Progenitor cell of endocrine pancreas (in vitro differentiated cells): ENCODE measurements at regions not wholly inside any gene's neighbourhood (a gene's known extent, or its start where the extent isn't known, plus 50 kb on each side); places are given as distances from the start of the nearest gene placed in this dataset.

Source experiments
- DNase-seq: peaks from one replicate; pipeline ENCODE4 v3.0.0; 2021; ENCODE audit warnings: low spot score; ENCODE audit not compliant: unreplicated experiment
- H3K27ac Mint-ChIP-seq: 2 replicates; pipeline ENCODE4 v1.8.0; 2021; ENCODE audit warnings: mild to moderate bottlenecking, moderate library complexity, mixed read lengths
- H3K27me3 Mint-ChIP-seq: 2 replicates; pipeline ENCODE4 v1.8.0; 2021; ENCODE audit warnings: mixed read lengths
- H3K36me3 Mint-ChIP-seq: 2 replicates; pipeline ENCODE4 v1.8.0; 2022; ENCODE audit warnings: mixed read lengths; ENCODE audit not compliant: insufficient read depth
- H3K4me1 Mint-ChIP-seq: 2 replicates; pipeline ENCODE4 v1.8.0; 2021; ENCODE audit warnings: low read depth, mixed read lengths
- H3K4me3 Mint-ChIP-seq: 2 replicates; pipeline ENCODE4 v1.8.0; 2021; ENCODE audit warnings: low read depth, mild to moderate bottlenecking, moderate library complexity, mixed read lengths
- H3K9me3 Mint-ChIP-seq: 2 replicates; pipeline ENCODE4 v1.8.0; 2021; ENCODE audit warnings: low read depth, mixed read lengths
- TF ChIP-seq, protein P1 (sequence below): fragments of 200-600 bp; sonication (generic); IDR thresholded peaks from one replicate; pipeline ENCODE4 v1.5.0; 2021; ENCODE audit warnings: antibody characterized with exemption, mild to moderate bottlenecking; ENCODE audit not compliant: unreplicated experiment

DNA sequence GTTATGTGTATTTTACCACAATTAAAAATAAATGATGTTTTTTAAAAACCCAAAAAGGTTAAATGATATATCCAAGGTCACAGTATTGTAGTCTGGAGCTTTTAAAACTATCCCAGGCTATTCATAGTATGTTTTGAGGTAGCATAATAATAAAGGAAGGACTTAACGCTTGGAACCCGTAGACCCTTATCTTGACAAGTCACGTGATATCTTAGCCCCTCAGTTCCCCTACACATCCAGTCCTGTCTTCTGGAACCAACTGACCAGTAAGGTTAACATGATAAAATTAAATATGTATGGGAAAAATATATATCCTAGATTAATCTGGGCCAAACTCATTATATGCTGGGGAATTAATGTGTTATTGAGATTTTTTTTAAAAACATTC is 142.2 kb downstream of the RXFP2 start:
- Mint-ChIP-seq H3K4me3 (no peak overlapping the region), H3K36me3 (no peaks in the 10 kb centered on the region)

DNA sequence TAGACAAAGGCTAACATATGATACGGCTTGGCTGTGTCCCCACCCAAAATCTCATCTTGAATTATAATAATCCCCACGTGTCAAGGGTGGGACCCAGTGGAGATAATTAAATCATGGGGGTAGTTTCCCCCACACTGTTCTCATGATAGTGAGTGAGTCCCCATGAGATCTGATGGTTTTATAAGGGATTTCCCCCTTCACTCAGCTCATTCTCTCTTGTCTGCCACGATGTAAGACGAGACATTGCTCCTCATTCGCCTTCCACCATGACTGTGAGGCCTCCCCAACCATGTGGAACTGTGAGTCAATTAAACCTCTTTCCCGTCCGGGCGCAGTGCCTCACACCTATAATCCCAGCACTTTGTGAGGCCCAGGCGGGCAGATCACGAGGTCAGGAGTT is 143.5 kb downstream of the RXFP2 start:
- no peaks in the 10 kb centered on the region for H3K4me1 Mint-ChIP-seq
- H3K27ac Mint-ChIP-seq = no peak overlapping the region
- H3K4me3 Mint-ChIP-seq = no peak overlapping the region
- TF ChIP-seq, protein P1, sequence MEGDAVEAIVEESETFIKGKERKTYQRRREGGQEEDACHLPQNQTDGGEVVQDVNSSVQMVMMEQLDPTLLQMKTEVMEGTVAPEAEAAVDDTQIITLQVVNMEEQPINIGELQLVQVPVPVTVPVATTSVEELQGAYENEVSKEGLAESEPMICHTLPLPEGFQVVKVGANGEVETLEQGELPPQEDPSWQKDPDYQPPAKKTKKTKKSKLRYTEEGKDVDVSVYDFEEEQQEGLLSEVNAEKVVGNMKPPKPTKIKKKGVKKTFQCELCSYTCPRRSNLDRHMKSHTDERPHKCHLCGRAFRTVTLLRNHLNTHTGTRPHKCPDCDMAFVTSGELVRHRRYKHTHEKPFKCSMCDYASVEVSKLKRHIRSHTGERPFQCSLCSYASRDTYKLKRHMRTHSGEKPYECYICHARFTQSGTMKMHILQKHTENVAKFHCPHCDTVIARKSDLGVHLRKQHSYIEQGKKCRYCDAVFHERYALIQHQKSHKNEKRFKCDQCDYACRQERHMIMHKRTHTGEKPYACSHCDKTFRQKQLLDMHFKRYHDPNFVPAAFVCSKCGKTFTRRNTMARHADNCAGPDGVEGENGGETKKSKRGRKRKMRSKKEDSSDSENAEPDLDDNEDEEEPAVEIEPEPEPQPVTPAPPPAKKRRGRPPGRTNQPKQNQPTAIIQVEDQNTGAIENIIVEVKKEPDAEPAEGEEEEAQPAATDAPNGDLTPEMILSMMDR = no peak
- H3K9me3 Mint-ChIP-seq = no peaks in the 10 kb centered on the region
- H3K27me3 Mint-ChIP-seq = no peaks in the 10 kb centered on the region
- no peak for DNase-seq
- no peaks in the 10 kb centered on the region for H3K36me3 Mint-ChIP-seq

More for the DNA sequence above, 142.2 kb downstream of the RXFP2 start:
- Mint-ChIP-seq H3K27me3 (no peaks in the 10 kb centered on the region), H3K9me3 (no peaks in the 10 kb centered on the region), H3K27ac (no peak overlapping the region), H3K4me1 (no peaks in the 10 kb centered on the region)
- TF ChIP-seq, protein P1 = no peak
- DNase-seq = no peak

DNA sequence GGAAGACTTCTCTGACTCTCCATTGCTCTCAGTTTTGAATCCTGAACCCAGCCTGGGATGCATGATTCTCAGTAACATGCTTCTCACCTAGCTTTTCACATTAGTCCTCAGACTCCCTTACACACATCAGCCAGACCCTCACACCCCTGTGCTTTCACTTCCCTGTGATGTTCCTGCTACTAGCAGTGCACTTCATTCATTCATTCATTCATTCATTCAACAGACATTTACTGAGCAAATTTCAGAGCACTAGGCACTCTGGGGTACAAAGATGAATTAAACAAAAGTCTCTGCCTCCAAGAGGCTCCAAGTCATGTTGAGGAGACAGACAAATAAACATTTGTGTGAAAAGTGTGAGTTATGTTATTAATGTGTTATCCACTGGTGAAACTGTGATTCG is 145.2 kb downstream of the RXFP2 start:
- Mint-ChIP-seq H3K4me1 (no peaks in the 10 kb centered on the region), H3K36me3 (no peaks in the 10 kb centered on the region), H3K4me3 (no peak overlapping the region), H3K9me3 (no peaks in the 10 kb centered on the region), H3K27ac (no peak overlapping the region), H3K27me3 (no peaks in the 10 kb centered on the region)
- TF ChIP-seq, protein P1 = no peak
- DNase-seq = no peak

DNA sequence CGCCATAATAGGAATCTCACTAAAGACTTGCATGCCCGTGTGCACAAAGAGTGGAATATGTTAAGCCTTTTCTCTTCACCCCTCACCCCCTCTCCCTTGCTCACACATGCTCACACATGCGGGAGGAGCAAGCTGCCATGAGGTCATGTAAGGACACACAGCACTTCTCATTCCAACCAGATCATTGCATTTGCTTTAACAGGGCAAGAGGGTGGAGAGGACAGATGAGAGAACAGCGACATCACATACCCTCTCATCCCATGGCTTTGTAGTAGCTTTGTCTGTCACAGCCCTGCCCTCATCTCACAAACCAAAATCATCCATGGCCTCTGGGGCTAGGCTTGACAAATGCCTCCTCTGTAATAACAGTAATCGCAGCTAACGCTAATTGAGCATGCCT is 145.6 kb upstream of the FRY start:
- no peaks in the 10 kb centered on the region for H3K27me3 Mint-ChIP-seq
- H3K4me1 Mint-ChIP-seq = no peaks in the 10 kb centered on the region
- TF ChIP-seq, protein P1 = no peak
- H3K27ac Mint-ChIP-seq = no peak overlapping the region
- H3K4me3 Mint-ChIP-seq = no peak overlapping the region
- no peak for DNase-seq
- no peaks in the 10 kb centered on the region for H3K36me3 Mint-ChIP-seq
- no peaks in the 10 kb centered on the region for H3K9me3 Mint-ChIP-seq

DNA sequence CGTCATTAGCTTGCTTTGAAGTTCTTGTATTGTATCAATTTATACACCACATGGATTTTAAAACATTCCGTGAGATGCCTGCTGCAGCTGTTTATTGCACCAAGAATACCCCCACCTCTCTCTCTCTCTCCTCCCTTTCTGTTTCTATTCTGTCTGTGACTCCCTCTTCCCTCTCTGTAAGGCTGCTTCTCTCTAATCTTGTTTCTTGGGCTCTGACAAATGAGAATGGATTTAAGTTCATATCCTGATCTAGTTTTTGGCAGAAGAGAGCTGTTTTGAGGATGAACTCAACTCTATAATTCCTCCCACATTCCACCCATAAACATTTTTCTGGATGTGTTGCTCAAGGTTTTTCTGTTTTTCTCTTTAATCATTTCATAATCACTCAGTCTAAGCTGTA is 144.3 kb upstream of the FRY start:
- TF ChIP-seq, protein P1 = no peak
- Mint-ChIP-seq H3K4me1 (no peaks in the 10 kb centered on the region), H3K4me3 (no peak overlapping the region), H3K36me3 (no peaks in the 10 kb centered on the region), H3K27ac (no peak overlapping the region), H3K27me3 (no peaks in the 10 kb centered on the region), H3K9me3 (no peaks in the 10 kb centered on the region)
- no peak for DNase-seq

DNA sequence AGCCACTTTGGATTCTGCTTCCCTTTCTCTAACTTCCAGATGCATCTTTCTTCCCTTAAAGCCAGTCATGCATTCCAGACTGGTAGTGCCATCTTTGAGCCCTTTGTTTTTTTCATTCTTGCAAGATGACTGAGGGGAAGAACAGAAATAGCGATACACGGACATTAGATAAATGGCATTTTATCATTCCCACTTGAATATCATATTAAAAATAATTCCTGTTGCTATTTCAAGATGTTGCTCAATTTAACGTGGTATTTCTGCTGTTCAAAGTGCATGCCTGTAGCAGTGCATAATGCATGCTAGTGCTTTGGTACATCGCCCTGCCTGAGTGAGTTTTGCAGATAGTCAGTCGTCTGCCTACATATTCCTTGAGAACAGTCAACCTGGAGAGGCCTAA is 140.6 kb upstream of the FRY start:
- no peak overlapping the region for H3K4me3 Mint-ChIP-seq
- no peak for DNase-seq
- no peaks in the 10 kb centered on the region for H3K9me3 Mint-ChIP-seq
- no peaks in the 10 kb centered on the region for H3K36me3 Mint-ChIP-seq
- H3K4me1 Mint-ChIP-seq = no peaks in the 10 kb centered on the region
- no peaks in the 10 kb centered on the region for H3K27me3 Mint-ChIP-seq
- no peak overlapping the region for H3K27ac Mint-ChIP-seq
- TF ChIP-seq, protein P1 = no peak
